Mammary epithelial cell (primary cell): ENCODE measurements at regions not wholly inside any gene's neighbourhood (a gene's known extent, or its start where the extent isn't known, plus 50 kb on each side); places are given as distances from the start of the nearest gene placed in this dataset.

Experiments used
- EZH2 ChIP-seq: IDR thresholded peaks from 2 replicates; pipeline ENCODE4 v1.6.1; 2012; ENCODE audit warnings: low read length, inconsistent platforms, borderline replicate concordance
- TF ChIP-seq, protein P1 (sequence below), 2 donors: IDR thresholded peaks in 1 of 2; conservative IDR thresholded peaks in 1 of 2; 2 replicates each; pipeline ENCODE4 v1.5.1; 2011 to 2012; ENCODE audit warnings: inconsistent platforms in 2 of 2, low read length in 2 of 2, mild to moderate bottlenecking in 2 of 2, control low read depth in 1 of 2, low read depth in 1 of 2; ENCODE audit not compliant: insufficient read depth in 1 of 2; ENCODE audit errors: extremely low read depth in 1 of 2

DNA sequence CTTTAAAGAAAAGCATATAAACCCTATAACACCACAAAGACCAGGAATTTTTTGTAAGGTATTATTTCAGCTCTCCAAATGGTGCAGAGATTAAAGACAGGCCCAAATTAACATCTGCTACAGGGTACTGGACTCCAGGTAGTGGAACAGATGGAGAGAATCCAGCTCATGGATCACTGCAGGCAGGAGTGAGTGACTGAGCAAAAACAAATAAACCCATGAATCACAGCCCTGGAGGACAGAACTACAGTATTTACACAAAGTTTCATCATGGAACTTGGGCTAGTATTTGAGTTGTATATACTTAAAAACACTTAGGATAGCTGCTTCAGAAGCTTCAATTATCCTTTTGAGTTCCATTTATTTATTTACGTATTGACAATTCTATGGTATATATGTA, 132.8 kb upstream of the SPRY2 start:
- TF ChIP-seq EZH2, result no peak
- TF ChIP-seq, protein P1, sequence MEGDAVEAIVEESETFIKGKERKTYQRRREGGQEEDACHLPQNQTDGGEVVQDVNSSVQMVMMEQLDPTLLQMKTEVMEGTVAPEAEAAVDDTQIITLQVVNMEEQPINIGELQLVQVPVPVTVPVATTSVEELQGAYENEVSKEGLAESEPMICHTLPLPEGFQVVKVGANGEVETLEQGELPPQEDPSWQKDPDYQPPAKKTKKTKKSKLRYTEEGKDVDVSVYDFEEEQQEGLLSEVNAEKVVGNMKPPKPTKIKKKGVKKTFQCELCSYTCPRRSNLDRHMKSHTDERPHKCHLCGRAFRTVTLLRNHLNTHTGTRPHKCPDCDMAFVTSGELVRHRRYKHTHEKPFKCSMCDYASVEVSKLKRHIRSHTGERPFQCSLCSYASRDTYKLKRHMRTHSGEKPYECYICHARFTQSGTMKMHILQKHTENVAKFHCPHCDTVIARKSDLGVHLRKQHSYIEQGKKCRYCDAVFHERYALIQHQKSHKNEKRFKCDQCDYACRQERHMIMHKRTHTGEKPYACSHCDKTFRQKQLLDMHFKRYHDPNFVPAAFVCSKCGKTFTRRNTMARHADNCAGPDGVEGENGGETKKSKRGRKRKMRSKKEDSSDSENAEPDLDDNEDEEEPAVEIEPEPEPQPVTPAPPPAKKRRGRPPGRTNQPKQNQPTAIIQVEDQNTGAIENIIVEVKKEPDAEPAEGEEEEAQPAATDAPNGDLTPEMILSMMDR (conservative IDR thresholded peaks at IDR 0.05 in 1 of 2, IDR thresholded peaks at IDR 0.05 in 1 of 2; ENCODE audit: extremely low read depth in 1 of 2, insufficient read depth in 1 of 2, low read depth in 1 of 2, low read length in 2 of 2), result no peak
